ENCODE measurements at regions not wholly inside any gene's neighbourhood (a gene's known extent, or its start where the extent isn't known, plus 50 kb on each side); places are given as distances from the start of the nearest gene placed in this dataset.

- no peak for TF ChIP-seq REST (IDR thresholded peaks at IDR 0.05)
Measured at GRCh38 chr7:49692516-49692915, 80.9 kb upstream of the VWC2 start (continued).

- no peak overlapping the region for H3K27ac ChIP-seq (ENCODE audit: low read depth in 1 of 2, low read length in 2 of 2)
- no peaks in the 10 kb centered on the region for H3K27me3 ChIP-seq (ENCODE audit: control insufficient read depth in 4 of 4, insufficient read depth in 4 of 4, low read length in 3 of 4)
- no peak overlapping the region for H3K4me3 ChIP-seq (ENCODE audit: low read depth in 1 of 3, low read length in 3 of 3)
- TF ChIP-seq RXRA (IDR thresholded peaks at IDR 0.05) (no peak), HNF4A (conservative IDR thresholded peaks at IDR 0.05) (no peak), RAD21 (IDR thresholded peaks at IDR 0.05) (no peak), ZBTB33 (IDR thresholded peaks at IDR 0.05) (no peak), HNF4G (IDR thresholded peaks at IDR 0.05) (no peak)
- H3K36me3 ChIP-seq (ENCODE audit: control insufficient read depth in 4 of 4, insufficient read depth in 3 of 4, low read depth in 1 of 4, low read length in 3 of 4): no peaks in the 10 kb centered on the region
- H3K9ac ChIP-seq (ENCODE audit: low read depth in 1 of 2, low read length in 2 of 2): no peak overlapping the region
- WGBS: 84% methylated on average over 5 of the region's 5 CpGs
- H3K4me1 ChIP-seq (ENCODE audit: control insufficient read depth in 4 of 4, insufficient read depth in 4 of 4, low read length in 3 of 4): no peaks in the 10 kb centered on the region
- no peaks in the 10 kb centered on the region for H3K9me3 ChIP-seq (ENCODE audit: control insufficient read depth in 4 of 4, low read length in 3 of 4)
- no peak for DNase-seq (ENCODE audit: low spot score)
Measured at GRCh38 chr7:49695971-49696370, 77.5 kb upstream of the VWC2 start.

- no peak overlapping the region for H3K4me3 ChIP-seq (ENCODE audit: low read depth in 1 of 3, low read length in 3 of 3)
- WGBS: 84% methylated on average over 13 of the region's 13 CpGs
- no peak overlapping the region for H3K27ac ChIP-seq (ENCODE audit: low read depth in 1 of 2, low read length in 2 of 2)
- H3K9me3 ChIP-seq (ENCODE audit: control insufficient read depth in 4 of 4, low read length in 3 of 4): no peaks in the 10 kb centered on the region
- no peaks in the 10 kb centered on the region for H3K4me1 ChIP-seq (ENCODE audit: control insufficient read depth in 4 of 4, insufficient read depth in 4 of 4, low read length in 3 of 4)
- TF ChIP-seq FOXA2 (IDR thresholded peaks at IDR 0.05): no peak
- no peak for TF ChIP-seq YY1 (IDR thresholded peaks at IDR 0.05)
- TF ChIP-seq RAD21 (IDR thresholded peaks at IDR 0.05): no peak
- TF ChIP-seq HNF4A (conservative IDR thresholded peaks at IDR 0.05): no peak
- no peak for TF ChIP-seq CTCF (IDR thresholded peaks at IDR 0.05; ENCODE audit: low read depth, low read length, missing input control)
- no peak for TF ChIP-seq NR2F2 (IDR thresholded peaks at IDR 0.05)
- no peak for TF ChIP-seq FOXA1 (IDR thresholded peaks at IDR 0.05)
- TF ChIP-seq SP1 (IDR thresholded peaks at IDR 0.05): no peak
- TF ChIP-seq JUND (IDR thresholded peaks at IDR 0.05): no peak
- no peak for TF ChIP-seq RXRA (IDR thresholded peaks at IDR 0.05)
- no peak for DNase-seq (ENCODE audit: low spot score)
- H3K36me3 ChIP-seq (ENCODE audit: control insufficient read depth in 4 of 4, insufficient read depth in 3 of 4, low read depth in 1 of 4, low read length in 3 of 4): no peaks in the 10 kb centered on the region
- peaks cover 0 to 2% (median 0%) of the 10 kb centered on the region in 4 donors for H3K27me3 ChIP-seq (ENCODE audit: control insufficient read depth in 4 of 4, insufficient read depth in 4 of 4, low read length in 3 of 4)
- H3K9ac ChIP-seq (ENCODE audit: low read depth in 1 of 2, low read length in 2 of 2): no peak overlapping the region
Measured at GRCh38 chr7:49700841-49701240, 72.6 kb upstream of the VWC2 start.

Measured in liver (tissue), 8 donors.